H1 (cell line): ENCODE measurements at regions not wholly inside any gene's neighbourhood (a gene's known extent, or its start where the extent isn't known, plus 50 kb on each side); places are given as distances from the start of the nearest gene placed in this dataset.

Experiments used
- CTCF ChIA-PET: fragments of 300-600 bp; sonication (Branson Sonifier 250); formaldehyde crosslinking; loops from one replicate; lab custom pipeline; 2021; ENCODE audit not compliant: partially characterized antibody; lab: Charles Lee
- POLR2A ChIA-PET: fragments of 300-600 bp; sonication (Branson Sonifier 250); formaldehyde crosslinking; loops from one replicate; lab custom pipeline; 2021; ENCODE audit warnings: inconsistent platforms; ENCODE audit not compliant: partially characterized antibody; lab: Charles Lee
- DNase-seq, 2 experiments: peaks; one replicate each; pipeline versions ENCODE4 v3.0.0 to v3.0.0-alpha.2; 2010 to 2022; ENCODE audit warnings: low spot score in 2 of 2, low read depth in 1 of 2, mixed read lengths in 1 of 2
- FAIRE-seq: peaks from 2 replicates; lab custom pipeline; 2011; peaks lifted over from hg19 to GRCh38; lab: Jason Lieb, UNC
- H2AFZ ChIP-seq: 2 replicates; pipeline ENCODE4 v1.8.1; 2012; ENCODE audit warnings: low read length, inconsistent platforms
- H2AK5ac ChIP-seq: 2 replicates; pipeline ENCODE4 v1.6.1; 2013; ENCODE audit warnings: low read depth, low read length
- H2BK120ac ChIP-seq: replicated peaks from 2 replicates; pipeline ENCODE3; 2013; ENCODE audit warnings: low read depth, low read length, inconsistent platforms
- H2BK12ac ChIP-seq: 2 replicates; pipeline ENCODE4 v1.6.1; 2013; ENCODE audit warnings: low read depth, low read length
- H2BK15ac ChIP-seq: 2 replicates; pipeline ENCODE4 v1.6.1; 2013; ENCODE audit warnings: low read length
- H2BK20ac ChIP-seq: 2 replicates; pipeline ENCODE4 v1.6.1; 2013; ENCODE audit warnings: low read length
- H2BK5ac ChIP-seq: 2 replicates; pipeline ENCODE4 v1.6.1; 2013; ENCODE audit warnings: low read depth, low read length
- H3K14ac ChIP-seq: 2 replicates; pipeline ENCODE4 v1.6.1; 2013; ENCODE audit warnings: inconsistent platforms; ENCODE audit not compliant: insufficient read length
- H3K18ac ChIP-seq: 2 replicates; pipeline ENCODE4 v1.6.1; 2013; ENCODE audit warnings: low read length; ENCODE audit errors: extremely low read depth
- H3K23ac ChIP-seq: 2 replicates; pipeline ENCODE4 v1.6.1; 2013; ENCODE audit warnings: inconsistent platforms; ENCODE audit not compliant: insufficient read length
- H3K23me2 ChIP-seq: 2 replicates; pipeline ENCODE4 v1.6.1; 2013; ENCODE audit warnings: low read depth, low read length
- H3K27ac ChIP-seq: 2 replicates; pipeline ENCODE4 v1.6.1; 2011; ENCODE audit warnings: low read depth, low read length, inconsistent platforms
- H3K27me3 ChIP-seq, 4 experiments: replicated peaks in 1 of 4; 1 replicate in 1 of 4; 2 replicates in 3 of 4; pipeline versions ENCODE4 v1.6.1 to v1.8.1; 2011 to 2013; ENCODE audit warnings: low read length in 3 of 4, mild to moderate bottlenecking in 3 of 4, inconsistent platforms in 2 of 4, mixed read lengths in 2 of 4, moderate library complexity in 1 of 4; ENCODE audit not compliant: control insufficient read depth in 3 of 4, insufficient read depth in 3 of 4; ENCODE audit errors: extremely low read depth in 1 of 4
- H3K36me3 ChIP-seq, 4 experiments: 2 replicates each; pipeline versions ENCODE4 v1.6.1 to v1.8.1; 2011 to 2013; ENCODE audit warnings: mild to moderate bottlenecking in 4 of 4, low read length in 3 of 4, moderate library complexity in 2 of 4, control low read depth in 1 of 4, inconsistent platforms in 1 of 4; ENCODE audit not compliant: insufficient read depth in 4 of 4, control insufficient read depth in 2 of 4
- H3K4ac ChIP-seq: replicated peaks from 2 replicates; pipeline ENCODE3; 2013; ENCODE audit warnings: low read length, low read depth, mixed read lengths, inconsistent platforms; ENCODE audit not compliant: insufficient read length
- H3K4me1 ChIP-seq, 4 experiments: replicated peaks in 1 of 4; 1 replicate in 1 of 4; 2 replicates in 3 of 4; pipeline versions ENCODE4 v1.6.1 to v1.8.1; 2011 to 2013; ENCODE audit warnings: low read length in 3 of 4, inconsistent platforms in 2 of 4, mixed read lengths in 1 of 4; ENCODE audit not compliant: insufficient read depth in 4 of 4, control insufficient read depth in 3 of 4
- H3K4me2 ChIP-seq, 2 experiments: 2 replicates each; pipeline versions ENCODE4 v1.6.1 to v1.8.1; 2011 to 2013; ENCODE audit warnings: low read depth in 2 of 2, low read length in 2 of 2, control low read depth in 1 of 2, inconsistent platforms in 1 of 2, mild to moderate bottlenecking in 1 of 2; ENCODE audit not compliant: insufficient read depth in 1 of 2
- H3K4me3 ChIP-seq, 4 experiments: fragments of 200-600, 300-600 bp in 1 of 4; sonication (generic), shearing (Covaris generic), sonication (Bioruptor Twin) in 1 of 4; 2 replicates each; pipeline versions ENCODE4 v1.5.1 to v1.8.1; 2011 to 2016; ENCODE audit warnings: low read length in 4 of 4, low read depth in 3 of 4, control low read depth in 2 of 4, inconsistent platforms in 2 of 4, mild to moderate bottlenecking in 2 of 4, mixed read lengths in 1 of 4, moderate library complexity in 1 of 4; ENCODE audit not compliant: insufficient read depth in 2 of 4; ENCODE audit errors: extremely low read depth in 1 of 4
- H3K56ac ChIP-seq: replicated peaks from 2 replicates; pipeline ENCODE3; 2013; ENCODE audit warnings: low read depth, mild to moderate bottlenecking, mixed read lengths, low read length, inconsistent platforms; ENCODE audit not compliant: insufficient read length
- H3K79me1 ChIP-seq: 2 replicates; pipeline ENCODE4 v1.6.1; 2013; ENCODE audit warnings: low read depth, low read length, control low read depth
- H3K79me2 ChIP-seq, 2 experiments: 2 replicates each; pipeline versions ENCODE4 v1.6.1 to v1.8.1; 2012 to 2013; ENCODE audit warnings: low read length in 2 of 2, mild to moderate bottlenecking in 2 of 2, inconsistent platforms in 1 of 2; ENCODE audit not compliant: insufficient read depth in 2 of 2, control insufficient read depth in 1 of 2
- H3K9ac ChIP-seq, 4 experiments: replicated peaks in 1 of 4; 1 replicate in 1 of 4; 2 replicates in 3 of 4; pipeline versions ENCODE4 v1.6.1 to v1.8.1; 2011 to 2013; ENCODE audit warnings: low read depth in 3 of 4, low read length in 3 of 4, control low read depth in 2 of 4, mild to moderate bottlenecking in 2 of 4, moderate library complexity in 2 of 4, inconsistent platforms in 1 of 4; ENCODE audit errors: extremely low read depth in 1 of 4
- H3K9me3 ChIP-seq, 2 experiments: 2 replicates each; pipeline versions ENCODE4 v1.6.1 to v1.8.1; 2012 to 2013; ENCODE audit warnings: mild to moderate bottlenecking in 2 of 2, moderate library complexity in 2 of 2, control low read depth in 1 of 2, inconsistent platforms in 1 of 2, low read depth in 1 of 2, low read length in 1 of 2, mixed read lengths in 1 of 2; ENCODE audit not compliant: insufficient read depth in 2 of 2
- H4K20me1 ChIP-seq, 2 experiments: replicated peaks in 1 of 2; 2 replicates each; pipeline versions ENCODE3 to v1.8.1; 2011 to 2013; ENCODE audit warnings: inconsistent platforms in 2 of 2, low read length in 2 of 2, mild to moderate bottlenecking in 1 of 2; ENCODE audit not compliant: insufficient read depth in 2 of 2, control insufficient read depth in 1 of 2
- H4K5ac ChIP-seq: 2 replicates; pipeline ENCODE4 v1.6.1; 2013; ENCODE audit warnings: low read length, low read depth, mixed read lengths, inconsistent platforms; ENCODE audit not compliant: insufficient read length
- H4K8ac ChIP-seq: 2 replicates; pipeline ENCODE4 v1.8.0; 2013; ENCODE audit warnings: mild to moderate bottlenecking, moderate library complexity, low read length, inconsistent platforms; ENCODE audit not compliant: insufficient read depth; ENCODE audit errors: extremely low read depth
- H4K91ac ChIP-seq: replicated peaks from 2 replicates; pipeline ENCODE3; 2013; ENCODE audit warnings: low read length, mixed read lengths, inconsistent platforms; ENCODE audit not compliant: insufficient read length
- BCL11A ChIP-seq, 2 experiments: IDR thresholded peaks; one replicate each; pipeline ENCODE4 v1.6.1; 2011; ENCODE audit warnings: low read depth in 2 of 2, low read length in 2 of 2, mild to moderate bottlenecking in 2 of 2
- BRCA1 ChIP-seq: IDR thresholded peaks from 2 replicates; pipeline ENCODE4 v1.6.1; 2012; ENCODE audit warnings: low read depth, low read length, improper control_type of control experiment
- CTBP2 ChIP-seq: IDR thresholded peaks from 2 replicates; pipeline ENCODE4 v1.7.0; 2011; ENCODE audit warnings: borderline replicate concordance, mild to moderate bottlenecking, moderate library complexity, mixed read lengths, low read length; ENCODE audit not compliant: insufficient read depth, insufficient read length
- JUN ChIP-seq: IDR thresholded peaks from 2 replicates; pipeline ENCODE4 v1.6.1; 2011; ENCODE audit warnings: low read depth, mild to moderate bottlenecking, improper control_type of control experiment, low read length
- KDM4A ChIP-seq: IDR thresholded peaks from one replicate; pipeline ENCODE4 v1.7.1; 2012; ENCODE audit warnings: low read depth, mild to moderate bottlenecking, moderate library complexity, low read length, inconsistent platforms; ENCODE audit not compliant: severe bottlenecking
- NRF1 ChIP-seq: IDR thresholded peaks from 2 replicates; pipeline ENCODE4 v1.6.1; 2011; ENCODE audit warnings: mild to moderate bottlenecking, low read depth, low read length, improper control_type of control experiment
- RBBP5 ChIP-seq: IDR thresholded peaks from 2 replicates; pipeline ENCODE4 v1.7.1; 2012; ENCODE audit warnings: low read depth, mild to moderate bottlenecking, inconsistent platforms, low read length, moderate library complexity, borderline replicate concordance
- RNF2 ChIP-seq: fragments of 200-900, 300-1000 bp; sonication (generic); IDR thresholded peaks from 2 replicates; pipeline ENCODE4 v1.7.1; 2016; ENCODE audit warnings: borderline replicate concordance, low read depth, mild to moderate bottlenecking, antibody characterized with exemption, low read length; ENCODE audit not compliant: poor library complexity, severe bottlenecking; ENCODE audit errors: missing control alignments
- SIN3A ChIP-seq, 2 experiments: IDR thresholded peaks in 1 of 2; conservative IDR thresholded peaks in 1 of 2; 2 replicates each; pipeline ENCODE4 v1.6.1; 2011 to 2012; ENCODE audit warnings: low read length in 2 of 2, improper control_type of control experiment in 1 of 2, low read depth in 1 of 2, mild to moderate bottlenecking in 1 of 2
- SIX5 ChIP-seq: IDR thresholded peaks from 2 replicates; pipeline ENCODE4 v1.6.1; 2011; ENCODE audit warnings: mild to moderate bottlenecking, low read depth, low read length
- SP1 ChIP-seq: IDR thresholded peaks from 2 replicates; pipeline ENCODE4 v1.6.1; 2011; ENCODE audit warnings: low read depth, low read length
- SP4 ChIP-seq: IDR thresholded peaks from 2 replicates; pipeline ENCODE4 v1.6.1; 2012; ENCODE audit warnings: low read length, inconsistent platforms
- WGBS, 2 experiments: shearing (Covaris generic) in 1 of 2; methylation state at CpG; one replicate each; pipeline versions ENCODE4 v1.1.6 to v1.1.7; 2013 to 2015; ENCODE audit warnings: low lambda C conversion rate in 2 of 2, mixed read lengths in 2 of 2, inconsistent platforms in 1 of 2, low coverage in 1 of 2, missing lambda C conversion rate in 1 of 2; ENCODE audit not compliant: insufficient replicate concordance in 2 of 2, insufficient coverage in 1 of 2, insufficient read length in 1 of 2; ENCODE audit errors: extremely low coverage in 1 of 2, missing lambda C conversion rate in 1 of 2; 5-methylcytosine and 5-hydroxymethylcytosine counted together
- TF ChIP-seq, protein P1 (sequence below): IDR thresholded peaks from 2 replicates; pipeline ENCODE4 v1.6.1; 2011; ENCODE audit warnings: low read depth, mild to moderate bottlenecking, low read length; ENCODE audit not compliant: insufficient read depth

- H2AK5ac ChIP-seq: no peak overlapping the region
- peak overlapping the region; percentile 16 to 57; a peak in 2 of 4 replicates for H3K4me2 ChIP-seq
- H3K9ac ChIP-seq: no peak overlapping the region
- H3K4me3 ChIP-seq: 0 out of 8 replicates have a peak overlapping the region, but pooled peaks of 1 of the 4 experiments have one; percentile 48
- H3K79me1 ChIP-seq: no peaks in the 10 kb centered on the region
- H3K23me2 ChIP-seq: no peaks in the 10 kb centered on the region
- WGBS, 2 experiments: 91% methylated on average over 4 of the region's 4 CpGs; no CpG with 5 or more reads in 1 of the 2 experiments
- H3K14ac ChIP-seq: no peak overlapping the region
- H3K56ac ChIP-seq: no peak overlapping the region
- no peak overlapping the region for H2BK20ac ChIP-seq
- H3K4me1 ChIP-seq: peaks cover 0 to 3% (median 0%) of the 10 kb centered on the region in 4 experiments; a peak in 3 of 7 replicates
- FAIRE-seq (no peak), DNase-seq (no peak)
- H3K36me3 ChIP-seq: no peaks in the 10 kb centered on the region
- POLR2A ChIA-PET: interaction anchor here (1.5 kb wide), 1 partner anchor 116 kb away, joined by 6 read pairs; the partner anchor contains the start of gene KLF6
- H3K27ac ChIP-seq: no peak overlapping the region
- no peak overlapping the region for H4K8ac ChIP-seq
- H3K9me3 ChIP-seq: no peaks in the 10 kb centered on the region
- no peak overlapping the region for H4K5ac ChIP-seq
- no peaks in the 10 kb centered on the region for H3K79me2 ChIP-seq
- H4K20me1 ChIP-seq: no peaks in the 10 kb centered on the region
- TF ChIP-seq SIX5: no peak
- no peak for TF ChIP-seq BRCA1
- no peak for TF ChIP-seq SP1
- no peak for TF ChIP-seq JUN
- TF ChIP-seq SP4: no peak
- no peak for TF ChIP-seq SIN3A (conservative IDR thresholded peaks at IDR 0.05 in 1 of 2, IDR thresholded peaks at IDR 0.05 in 1 of 2; ENCODE audit: low read depth in 1 of 2, low read length in 2 of 2)
- TF ChIP-seq, protein P1, sequence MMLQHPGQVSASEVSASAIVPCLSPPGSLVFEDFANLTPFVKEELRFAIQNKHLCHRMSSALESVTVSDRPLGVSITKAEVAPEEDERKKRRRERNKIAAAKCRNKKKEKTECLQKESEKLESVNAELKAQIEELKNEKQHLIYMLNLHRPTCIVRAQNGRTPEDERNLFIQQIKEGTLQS: no peak
- no peak for TF ChIP-seq NRF1
- TF ChIP-seq BCL11A (IDR thresholded peaks at IDR 0.05; ENCODE audit: low read depth in 2 of 2, low read length in 2 of 2): no peak
- TF ChIP-seq KDM4A: no peak
- TF ChIP-seq RBBP5: no peak
- TF ChIP-seq RNF2: no peak
- TF ChIP-seq CTBP2: no peak
- CTCF ChIA-PET: interaction anchor here (1.5 kb wide), 1 partner anchor 9 kb away, joined by 3 read pairs; no protein-coding TSS in a partner anchor
- H3K4ac ChIP-seq: no peak overlapping the region
- no peak overlapping the region for H3K23ac ChIP-seq
- no peak overlapping the region for H2BK15ac ChIP-seq
- H2BK120ac ChIP-seq: no peak overlapping the region
- H2BK12ac ChIP-seq: no peak overlapping the region
- peaks cover 0 to 5% (median 0%) of the 10 kb centered on the region in 4 experiments; a peak in 2 of 7 replicates for H3K27me3 ChIP-seq
- H4K91ac ChIP-seq: no peak overlapping the region
- H2AFZ ChIP-seq: no peak overlapping the region
- no peak overlapping the region for H2BK5ac ChIP-seq
- H3K18ac ChIP-seq: no peak overlapping the region
Measured at GRCh38 chr10:3668966-3669330, 116.1 kb downstream of the KLF6 start.
